GM10266 (cell line): ENCODE measurements at regions not wholly inside any gene's neighbourhood (a gene's known extent, or its start where the extent isn't known, plus 50 kb on each side); places are given as distances from the start of the nearest gene placed in this dataset.

Experiments used
- DNase-seq: peaks from one replicate; pipeline ENCODE4 v3.0.0; 2012; ENCODE audit errors: extremely low spot score
- TF ChIP-seq, protein P1 (sequence below): IDR thresholded peaks from 2 replicates; pipeline ENCODE4 v1.5.1; 2012; ENCODE audit warnings: mild to moderate bottlenecking, low read depth; ENCODE audit not compliant: control insufficient read depth, insufficient read depth; ENCODE audit errors: missing control alignments

DNA sequence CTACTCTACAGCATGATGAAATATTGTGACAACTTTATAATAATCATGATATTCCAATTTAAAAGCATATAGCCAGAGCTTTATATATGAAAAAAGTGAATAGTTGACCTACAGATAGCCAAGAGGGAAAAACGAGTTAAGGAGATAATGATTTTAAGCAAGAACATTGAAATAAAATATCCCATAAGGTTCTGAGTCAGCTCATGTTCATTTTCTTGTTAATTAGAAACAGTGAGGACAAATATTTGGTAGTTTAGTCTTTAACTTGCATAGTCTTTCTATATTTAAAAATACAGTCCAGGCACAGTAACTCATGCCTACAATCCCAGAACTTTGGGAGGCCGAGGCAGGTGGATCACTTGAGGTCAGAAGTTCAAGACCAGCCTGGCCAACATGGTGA is 55.8 kb upstream of the CDH6 start:
- TF ChIP-seq, protein P1, sequence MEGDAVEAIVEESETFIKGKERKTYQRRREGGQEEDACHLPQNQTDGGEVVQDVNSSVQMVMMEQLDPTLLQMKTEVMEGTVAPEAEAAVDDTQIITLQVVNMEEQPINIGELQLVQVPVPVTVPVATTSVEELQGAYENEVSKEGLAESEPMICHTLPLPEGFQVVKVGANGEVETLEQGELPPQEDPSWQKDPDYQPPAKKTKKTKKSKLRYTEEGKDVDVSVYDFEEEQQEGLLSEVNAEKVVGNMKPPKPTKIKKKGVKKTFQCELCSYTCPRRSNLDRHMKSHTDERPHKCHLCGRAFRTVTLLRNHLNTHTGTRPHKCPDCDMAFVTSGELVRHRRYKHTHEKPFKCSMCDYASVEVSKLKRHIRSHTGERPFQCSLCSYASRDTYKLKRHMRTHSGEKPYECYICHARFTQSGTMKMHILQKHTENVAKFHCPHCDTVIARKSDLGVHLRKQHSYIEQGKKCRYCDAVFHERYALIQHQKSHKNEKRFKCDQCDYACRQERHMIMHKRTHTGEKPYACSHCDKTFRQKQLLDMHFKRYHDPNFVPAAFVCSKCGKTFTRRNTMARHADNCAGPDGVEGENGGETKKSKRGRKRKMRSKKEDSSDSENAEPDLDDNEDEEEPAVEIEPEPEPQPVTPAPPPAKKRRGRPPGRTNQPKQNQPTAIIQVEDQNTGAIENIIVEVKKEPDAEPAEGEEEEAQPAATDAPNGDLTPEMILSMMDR: no peak
- DNase-seq: no peak

DNA sequence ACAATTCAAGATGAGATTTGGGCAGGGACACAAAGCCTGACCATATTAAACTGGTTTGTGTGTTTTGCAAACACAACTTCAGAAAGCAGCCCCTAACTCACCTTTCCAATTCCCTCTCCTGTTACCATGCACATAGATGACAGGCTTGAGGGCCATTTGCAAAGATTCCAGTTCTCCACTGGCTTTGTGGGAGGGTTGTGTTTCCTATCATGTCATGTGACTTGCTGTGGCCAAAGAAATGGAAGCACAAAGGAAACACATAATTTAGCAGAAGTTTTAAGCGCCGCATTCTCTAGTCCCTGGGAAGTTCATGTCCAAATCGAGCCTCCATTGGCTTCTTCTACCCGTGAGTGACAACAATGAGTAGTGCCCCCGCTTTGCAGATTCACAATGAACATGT is 57.9 kb upstream of the CDH6 start:
- TF ChIP-seq, protein P1: no peak
- no peak for DNase-seq

DNA sequence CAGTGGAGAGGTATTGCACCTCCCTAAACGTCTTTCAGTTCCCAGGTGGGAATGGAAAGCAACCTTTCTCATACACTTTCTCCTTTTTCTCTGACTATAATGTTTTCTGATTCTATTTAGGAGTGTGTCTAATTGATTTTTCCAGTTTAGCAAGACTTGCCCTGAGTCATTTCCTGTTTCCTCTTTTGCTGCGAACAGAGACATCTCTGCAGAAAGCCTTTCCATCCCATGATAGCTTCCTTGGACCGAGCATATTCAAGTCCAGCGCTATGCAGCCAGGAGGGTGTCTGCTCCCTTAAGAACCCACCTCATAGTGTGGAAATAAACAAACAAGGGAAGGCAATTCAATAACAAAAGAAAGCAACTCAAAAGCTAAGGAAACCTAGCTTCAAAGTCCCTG is 60.0 kb upstream of the CDH6 start:
- DNase-seq: no peak
- TF ChIP-seq, protein P1: no peak

DNA sequence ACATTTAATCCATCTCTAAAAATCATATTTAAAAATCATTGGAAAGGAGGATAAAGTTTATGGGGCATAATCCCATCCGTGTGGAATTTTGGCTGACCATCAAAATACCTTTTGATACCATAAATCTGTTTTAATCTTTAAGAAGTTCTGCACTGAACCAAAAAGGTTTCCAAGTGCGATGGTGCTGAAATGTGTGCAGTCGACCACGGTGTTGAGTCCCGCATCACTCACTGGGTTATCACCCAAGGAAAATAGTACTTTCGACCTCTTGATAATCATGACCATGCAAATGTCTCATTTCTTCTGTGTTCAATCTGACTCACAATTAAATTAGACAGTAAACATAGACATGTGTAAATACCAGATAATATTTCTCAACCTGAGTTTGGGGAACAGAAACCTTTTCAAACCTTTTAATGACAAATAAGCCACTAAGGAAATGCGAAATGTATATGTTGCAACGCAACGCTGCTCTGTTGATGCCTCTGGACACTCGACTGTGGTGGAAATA is 62.0 kb upstream of the CDH6 start:
- no peak for DNase-seq
- TF ChIP-seq, protein P1: no peak

DNA sequence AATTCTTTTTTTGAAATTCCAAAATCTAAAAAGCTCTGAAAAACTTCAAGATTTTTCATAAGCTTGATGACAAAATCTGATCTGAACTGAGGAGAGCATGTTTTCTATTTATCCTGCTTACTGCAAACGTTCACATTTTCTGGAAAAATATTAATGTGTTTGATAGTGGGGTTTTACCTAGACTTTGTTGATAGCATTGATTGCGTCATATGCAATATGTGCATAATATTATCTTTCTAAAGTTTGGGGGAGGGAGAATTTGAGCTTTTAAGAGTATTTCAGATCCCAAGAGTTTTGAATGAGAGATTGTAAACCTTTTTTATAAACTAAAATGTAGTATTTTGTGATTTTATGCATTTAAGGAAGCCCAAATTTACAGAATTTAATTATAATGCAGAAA is 62.8 kb upstream of the CDH6 start:
- DNase-seq: no peak

DNA sequence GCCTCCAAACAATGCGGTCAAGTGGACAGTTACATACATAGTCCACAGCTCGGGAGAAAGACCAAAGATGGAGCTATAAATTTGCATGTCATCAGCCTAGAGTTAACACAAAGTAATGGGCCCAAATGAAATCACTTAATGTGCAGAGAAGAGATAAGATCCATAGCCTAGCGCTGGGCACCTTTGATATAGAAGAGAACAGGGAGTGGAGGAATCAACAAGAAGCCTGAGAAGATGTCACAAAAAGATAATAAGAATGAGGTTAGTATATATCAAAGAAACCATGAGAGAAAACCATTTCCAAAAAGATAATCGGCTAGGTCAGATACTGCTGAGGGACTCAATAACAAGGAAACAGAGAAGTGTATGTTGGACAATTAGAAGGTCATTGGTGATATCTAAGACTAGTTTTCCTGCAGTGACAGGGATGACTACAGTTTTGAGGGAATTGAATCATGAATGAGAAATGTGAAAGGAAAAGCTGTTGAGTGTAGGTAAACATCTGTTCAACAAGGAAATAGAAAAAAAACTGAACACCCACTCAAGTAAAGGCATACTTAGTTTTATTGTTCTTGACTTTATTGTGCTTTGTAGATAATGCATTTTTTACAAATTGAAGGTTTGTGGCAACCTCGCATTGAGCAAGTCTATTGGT is 68.7 kb upstream of the CDH6 start:
- TF ChIP-seq, protein P1: no peak
- no peak for DNase-seq

More for the DNA sequence above, 62.8 kb upstream of the CDH6 start:
- TF ChIP-seq, protein P1: no peak

DNA sequence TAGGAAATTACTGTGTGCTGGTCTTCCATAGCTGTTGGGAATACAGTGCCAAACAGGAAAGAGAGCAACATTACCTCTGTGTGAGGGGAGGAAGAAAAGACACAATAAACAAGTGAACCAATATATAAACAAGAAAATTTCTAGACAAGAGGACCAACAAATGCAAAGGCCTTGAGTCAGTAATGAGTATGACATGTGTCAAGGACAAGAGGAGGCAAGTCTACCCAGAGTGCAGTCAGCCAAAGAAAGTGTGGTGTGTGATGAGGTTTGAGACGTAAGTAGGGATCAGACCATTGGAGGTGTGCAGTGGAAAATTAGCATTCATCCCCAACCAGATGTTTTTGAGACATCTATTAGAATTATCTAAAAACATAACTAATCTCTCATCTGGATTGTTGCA is 69.5 kb upstream of the CDH6 start:
- TF ChIP-seq, protein P1: no peak
- DNase-seq: no peak
